DOHH2 (cell line): ENCODE measurements at regions not wholly inside any gene's neighbourhood (a gene's known extent, or its start where the extent isn't known, plus 50 kb on each side); places are given as distances from the start of the nearest gene placed in this dataset.

Experiments used
- H3F3A ChIP-seq: fragments of 200-600 bp; sonication (generic), shearing (Covaris generic); 2 replicates; pipeline ENCODE4 v1.6.0; 2016; ENCODE audit warnings: antibody characterized with exemption, mild to moderate bottlenecking; ENCODE audit not compliant: control insufficient read depth, insufficient read depth
- H3K27ac ChIP-seq: fragments of 200-600 bp; sonication (generic); 2 replicates; pipeline ENCODE4 v1.5.1; 2014; ENCODE audit warnings: low read depth, mild to moderate bottlenecking, low read length, moderate library complexity
- H3K27me3 ChIP-seq: fragments of 200-600 bp; sonication (generic); 2 replicates; pipeline ENCODE4 v1.6.1; 2014; ENCODE audit warnings: mild to moderate bottlenecking, low read length, mixed read lengths; ENCODE audit not compliant: control insufficient read depth
- H3K36me3 ChIP-seq: fragments of 200-600 bp; sonication (generic); 2 replicates; pipeline ENCODE4 v1.6.1; 2014; ENCODE audit warnings: mild to moderate bottlenecking, low read length, moderate library complexity, mixed read lengths; ENCODE audit not compliant: control insufficient read depth
- H3K4me1 ChIP-seq: fragments of 200-600 bp; sonication (generic); 2 replicates; pipeline ENCODE4 v1.6.1; 2014; ENCODE audit warnings: mild to moderate bottlenecking, low read length, mixed read lengths; ENCODE audit not compliant: control insufficient read depth
- H3K4me2 ChIP-seq: fragments of 200-600 bp; sonication (generic); 2 replicates; pipeline ENCODE4 v1.6.0; 2014; ENCODE audit warnings: mild to moderate bottlenecking, low read length, moderate library complexity
- H3K4me3 ChIP-seq: fragments of 200-600 bp; sonication (generic); 2 replicates; pipeline ENCODE4 v1.5.1; 2014; ENCODE audit warnings: mild to moderate bottlenecking, low read length, mixed read lengths
- H3K79me2 ChIP-seq: fragments of 200-600 bp; sonication (generic); 2 replicates; pipeline ENCODE4 v1.6.1; 2014; ENCODE audit warnings: mild to moderate bottlenecking, low read length, mixed read lengths; ENCODE audit not compliant: control insufficient read depth
- H3K9me2 ChIP-seq: fragments of 200-600 bp; sonication (generic); replicated peaks from 2 replicates; pipeline ENCODE4 v1.6.1; 2014; ENCODE audit warnings: mild to moderate bottlenecking, low read length, mixed read lengths; ENCODE audit not compliant: control insufficient read depth
- H3K9me3 ChIP-seq: fragments of 200-600 bp; sonication (generic); 2 replicates; pipeline ENCODE4 v1.6.1; 2014; ENCODE audit warnings: antibody characterized with exemption, low read length, mixed read lengths; ENCODE audit not compliant: control insufficient read depth, insufficient read depth
- H4K20me1 ChIP-seq: fragments of 200-600 bp; sonication (generic); 2 replicates; pipeline ENCODE4 v1.6.0; 2014; ENCODE audit warnings: low read depth, mild to moderate bottlenecking, antibody characterized with exemption, low read length, moderate library complexity; ENCODE audit not compliant: control insufficient read depth, insufficient read depth
- EZH2phosphoT487 ChIP-seq: fragments of 200-600 bp; sonication (generic); IDR thresholded peaks from 2 replicates; pipeline ENCODE4 v1.6.1; 2017; ENCODE audit warnings: borderline replicate concordance, mild to moderate bottlenecking, antibody characterized with exemption, low read length, moderate library complexity, mixed read lengths
- TF ChIP-seq, protein P1 (sequence below): fragments of 200-600 bp; sonication (generic); IDR thresholded peaks from one replicate; pipeline ENCODE4 v1.5.1; 2014; ENCODE audit warnings: antibody characterized with exemption, mild to moderate bottlenecking, low read depth, low read length; ENCODE audit not compliant: poor library complexity, severe bottlenecking

DNA sequence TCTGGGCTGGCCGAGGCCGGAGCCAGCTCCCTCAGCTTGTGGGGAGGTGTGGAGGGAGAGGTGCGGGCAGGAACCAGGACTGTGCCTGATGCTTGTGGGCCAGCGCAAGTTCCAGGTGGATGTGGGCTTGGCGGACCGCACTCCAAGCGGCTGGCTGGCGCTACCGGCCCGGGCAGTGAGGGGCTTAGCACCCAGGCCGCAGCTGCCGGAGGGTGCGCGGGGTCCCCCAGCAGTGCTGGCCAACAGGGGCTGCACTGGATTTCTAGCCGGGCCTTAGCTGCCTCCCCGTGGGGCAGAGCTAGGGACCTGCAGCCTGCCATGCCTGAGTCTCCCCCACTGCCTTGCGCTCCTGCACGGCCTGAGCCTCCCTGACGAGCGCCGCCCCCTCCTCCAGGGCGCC, 242.8 kb downstream of the CCSER2 start:
- no peaks in the 10 kb centered on the region for H3K79me2 ChIP-seq
- H3K9me2 ChIP-seq = no peaks in the 10 kb centered on the region
- H3K4me1 ChIP-seq = no peaks in the 10 kb centered on the region
- TF ChIP-seq, protein P1, sequence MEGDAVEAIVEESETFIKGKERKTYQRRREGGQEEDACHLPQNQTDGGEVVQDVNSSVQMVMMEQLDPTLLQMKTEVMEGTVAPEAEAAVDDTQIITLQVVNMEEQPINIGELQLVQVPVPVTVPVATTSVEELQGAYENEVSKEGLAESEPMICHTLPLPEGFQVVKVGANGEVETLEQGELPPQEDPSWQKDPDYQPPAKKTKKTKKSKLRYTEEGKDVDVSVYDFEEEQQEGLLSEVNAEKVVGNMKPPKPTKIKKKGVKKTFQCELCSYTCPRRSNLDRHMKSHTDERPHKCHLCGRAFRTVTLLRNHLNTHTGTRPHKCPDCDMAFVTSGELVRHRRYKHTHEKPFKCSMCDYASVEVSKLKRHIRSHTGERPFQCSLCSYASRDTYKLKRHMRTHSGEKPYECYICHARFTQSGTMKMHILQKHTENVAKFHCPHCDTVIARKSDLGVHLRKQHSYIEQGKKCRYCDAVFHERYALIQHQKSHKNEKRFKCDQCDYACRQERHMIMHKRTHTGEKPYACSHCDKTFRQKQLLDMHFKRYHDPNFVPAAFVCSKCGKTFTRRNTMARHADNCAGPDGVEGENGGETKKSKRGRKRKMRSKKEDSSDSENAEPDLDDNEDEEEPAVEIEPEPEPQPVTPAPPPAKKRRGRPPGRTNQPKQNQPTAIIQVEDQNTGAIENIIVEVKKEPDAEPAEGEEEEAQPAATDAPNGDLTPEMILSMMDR = no peak
- no peak for TF ChIP-seq EZH2phosphoT487
- no peak overlapping the region for H3K4me3 ChIP-seq
- no peaks in the 10 kb centered on the region for H3K27me3 ChIP-seq
- no peaks in the 10 kb centered on the region for H3K36me3 ChIP-seq
- no peaks in the 10 kb centered on the region for H3K9me3 ChIP-seq
- H3K27ac ChIP-seq = no peak overlapping the region
- H4K20me1 ChIP-seq = no peaks in the 10 kb centered on the region
- no peaks in the 10 kb centered on the region for H3F3A ChIP-seq
- H3K4me2 ChIP-seq = no peak overlapping the region

DNA sequence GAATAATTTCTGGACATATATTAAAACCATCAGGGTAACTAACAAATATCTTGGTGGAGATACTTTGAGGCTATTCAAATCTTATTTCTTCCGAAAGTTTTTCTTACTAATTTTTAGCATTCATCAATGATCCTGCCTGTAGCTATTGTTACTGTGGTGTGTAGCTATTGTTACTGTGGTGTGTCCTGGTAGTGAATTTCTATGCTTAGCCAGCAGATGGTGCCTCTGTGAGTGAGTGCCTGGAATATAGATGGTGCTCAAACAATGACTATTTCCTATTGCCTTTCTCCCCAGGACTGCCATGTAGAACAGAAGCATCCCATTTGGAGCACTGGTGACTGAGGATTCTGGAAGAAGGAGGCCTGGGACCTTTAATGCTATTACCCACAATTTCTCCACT, 245.7 kb downstream of the CCSER2 start:
- Histone ChIP-seq H3K4me3 (no peak overlapping the region), H3K9me2 (no peaks in the 10 kb centered on the region), H3K27me3 (no peaks in the 10 kb centered on the region), H3K36me3 (no peaks in the 10 kb centered on the region), H3F3A (no peaks in the 10 kb centered on the region), H3K9me3 (no peaks in the 10 kb centered on the region), H4K20me1 (no peaks in the 10 kb centered on the region), H3K4me2 (no peak overlapping the region), H3K79me2 (no peaks in the 10 kb centered on the region), H3K4me1 (no peaks in the 10 kb centered on the region), H3K27ac (no peak overlapping the region)
- TF ChIP-seq, protein P1 = no peak
- TF ChIP-seq EZH2phosphoT487 = no peak

DNA sequence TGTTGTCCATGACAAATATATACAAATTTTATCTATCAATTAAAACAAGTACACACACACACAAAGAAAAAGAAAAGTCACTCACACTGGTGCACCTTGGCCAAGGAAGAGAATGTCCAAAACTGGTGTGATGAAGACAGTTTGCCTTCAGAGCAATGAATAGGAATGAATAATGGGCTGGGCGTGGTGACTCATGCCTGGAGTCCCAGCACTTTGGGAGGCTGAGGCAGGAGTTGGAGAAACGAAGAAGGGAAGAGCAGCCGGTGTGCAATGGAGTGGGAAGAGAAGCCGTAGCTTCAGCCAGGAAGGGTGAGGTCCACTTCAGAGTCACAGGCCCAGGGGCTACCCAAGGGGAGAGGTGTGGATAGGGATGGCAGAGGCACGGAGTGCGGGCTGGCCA, 253.6 kb downstream of the CCSER2 start:
- Histone ChIP-seq H3K4me2 (no peak overlapping the region), H3K27me3 (no peaks in the 10 kb centered on the region; the same call in 1 of the 2 replicates), H4K20me1 (no peaks in the 10 kb centered on the region)

More for the DNA sequence above, 253.6 kb downstream of the CCSER2 start:
- Histone ChIP-seq H3F3A (no peaks in the 10 kb centered on the region), H3K27ac (no peak overlapping the region), H3K79me2 (no peaks in the 10 kb centered on the region), H3K36me3 (no peaks in the 10 kb centered on the region), H3K9me2 (no peaks in the 10 kb centered on the region), H3K4me1 (no peaks in the 10 kb centered on the region), H3K4me3 (no peak overlapping the region), H3K9me3 (no peaks in the 10 kb centered on the region)
- TF ChIP-seq EZH2phosphoT487 = no peak
- TF ChIP-seq, protein P1 = no peak
